H1 (cell line): ENCODE measurements at regions not wholly inside any gene's neighbourhood (a gene's known extent, or its start where the extent isn't known, plus 50 kb on each side); places are given as distances from the start of the nearest gene placed in this dataset.

ENCODE experiments used
- CTCF ChIA-PET: fragments of 300-600 bp; sonication (Branson Sonifier 250); formaldehyde crosslinking; loops from one replicate; lab custom pipeline; 2021; ENCODE audit not compliant: partially characterized antibody; lab: Charles Lee
- POLR2A ChIA-PET: fragments of 300-600 bp; sonication (Branson Sonifier 250); formaldehyde crosslinking; loops from one replicate; lab custom pipeline; 2021; ENCODE audit warnings: inconsistent platforms; ENCODE audit not compliant: partially characterized antibody; lab: Charles Lee
- DNase-seq, 2 experiments: peaks; one replicate each; pipeline versions ENCODE4 v3.0.0 to v3.0.0-alpha.2; 2010 to 2022; ENCODE audit warnings: low spot score in 2 of 2, low read depth in 1 of 2, mixed read lengths in 1 of 2
- FAIRE-seq: peaks from 2 replicates; lab custom pipeline; 2011; peaks lifted over from hg19 to GRCh38; lab: Jason Lieb, UNC
- H2AFZ ChIP-seq: 2 replicates; pipeline ENCODE4 v1.8.1; 2012; ENCODE audit warnings: low read length, inconsistent platforms
- H2AK5ac ChIP-seq: 2 replicates; pipeline ENCODE4 v1.6.1; 2013; ENCODE audit warnings: low read depth, low read length
- H2BK120ac ChIP-seq: replicated peaks from 2 replicates; pipeline ENCODE3; 2013; ENCODE audit warnings: low read depth, low read length, inconsistent platforms
- H2BK12ac ChIP-seq: 2 replicates; pipeline ENCODE4 v1.6.1; 2013; ENCODE audit warnings: low read depth, low read length
- H2BK15ac ChIP-seq: 2 replicates; pipeline ENCODE4 v1.6.1; 2013; ENCODE audit warnings: low read length
- H2BK20ac ChIP-seq: 2 replicates; pipeline ENCODE4 v1.6.1; 2013; ENCODE audit warnings: low read length
- H2BK5ac ChIP-seq: 2 replicates; pipeline ENCODE4 v1.6.1; 2013; ENCODE audit warnings: low read depth, low read length
- H3K14ac ChIP-seq: 2 replicates; pipeline ENCODE4 v1.6.1; 2013; ENCODE audit warnings: inconsistent platforms; ENCODE audit not compliant: insufficient read length
- H3K18ac ChIP-seq: 2 replicates; pipeline ENCODE4 v1.6.1; 2013; ENCODE audit warnings: low read length; ENCODE audit errors: extremely low read depth
- H3K23ac ChIP-seq: 2 replicates; pipeline ENCODE4 v1.6.1; 2013; ENCODE audit warnings: inconsistent platforms; ENCODE audit not compliant: insufficient read length
- H3K23me2 ChIP-seq: 2 replicates; pipeline ENCODE4 v1.6.1; 2013; ENCODE audit warnings: low read depth, low read length
- H3K27ac ChIP-seq: 2 replicates; pipeline ENCODE4 v1.6.1; 2011; ENCODE audit warnings: low read depth, low read length, inconsistent platforms
- H3K27me3 ChIP-seq, 4 experiments: replicated peaks in 1 of 4; 1 replicate in 1 of 4; 2 replicates in 3 of 4; pipeline versions ENCODE4 v1.6.1 to v1.8.1; 2011 to 2013; ENCODE audit warnings: low read length in 3 of 4, mild to moderate bottlenecking in 3 of 4, inconsistent platforms in 2 of 4, mixed read lengths in 2 of 4, moderate library complexity in 1 of 4; ENCODE audit not compliant: control insufficient read depth in 3 of 4, insufficient read depth in 3 of 4; ENCODE audit errors: extremely low read depth in 1 of 4
- H3K36me3 ChIP-seq, 4 experiments: 2 replicates each; pipeline versions ENCODE4 v1.6.1 to v1.8.1; 2011 to 2013; ENCODE audit warnings: mild to moderate bottlenecking in 4 of 4, low read length in 3 of 4, moderate library complexity in 2 of 4, control low read depth in 1 of 4, inconsistent platforms in 1 of 4; ENCODE audit not compliant: insufficient read depth in 4 of 4, control insufficient read depth in 2 of 4
- H3K4ac ChIP-seq: replicated peaks from 2 replicates; pipeline ENCODE3; 2013; ENCODE audit warnings: low read length, low read depth, mixed read lengths, inconsistent platforms; ENCODE audit not compliant: insufficient read length
- H3K4me1 ChIP-seq, 4 experiments: replicated peaks in 1 of 4; 1 replicate in 1 of 4; 2 replicates in 3 of 4; pipeline versions ENCODE4 v1.6.1 to v1.8.1; 2011 to 2013; ENCODE audit warnings: low read length in 3 of 4, inconsistent platforms in 2 of 4, mixed read lengths in 1 of 4; ENCODE audit not compliant: insufficient read depth in 4 of 4, control insufficient read depth in 3 of 4
- H3K4me2 ChIP-seq, 2 experiments: 2 replicates each; pipeline versions ENCODE4 v1.6.1 to v1.8.1; 2011 to 2013; ENCODE audit warnings: low read depth in 2 of 2, low read length in 2 of 2, control low read depth in 1 of 2, inconsistent platforms in 1 of 2, mild to moderate bottlenecking in 1 of 2; ENCODE audit not compliant: insufficient read depth in 1 of 2
- H3K4me3 ChIP-seq, 4 experiments: fragments of 200-600, 300-600 bp in 1 of 4; sonication (generic), shearing (Covaris generic), sonication (Bioruptor Twin) in 1 of 4; 2 replicates each; pipeline versions ENCODE4 v1.5.1 to v1.8.1; 2011 to 2016; ENCODE audit warnings: low read length in 4 of 4, low read depth in 3 of 4, control low read depth in 2 of 4, inconsistent platforms in 2 of 4, mild to moderate bottlenecking in 2 of 4, mixed read lengths in 1 of 4, moderate library complexity in 1 of 4; ENCODE audit not compliant: insufficient read depth in 2 of 4; ENCODE audit errors: extremely low read depth in 1 of 4
- H3K56ac ChIP-seq: replicated peaks from 2 replicates; pipeline ENCODE3; 2013; ENCODE audit warnings: low read depth, mild to moderate bottlenecking, mixed read lengths, low read length, inconsistent platforms; ENCODE audit not compliant: insufficient read length
- H3K79me1 ChIP-seq: 2 replicates; pipeline ENCODE4 v1.6.1; 2013; ENCODE audit warnings: low read depth, low read length, control low read depth
- H3K79me2 ChIP-seq, 2 experiments: 2 replicates each; pipeline versions ENCODE4 v1.6.1 to v1.8.1; 2012 to 2013; ENCODE audit warnings: low read length in 2 of 2, mild to moderate bottlenecking in 2 of 2, inconsistent platforms in 1 of 2; ENCODE audit not compliant: insufficient read depth in 2 of 2, control insufficient read depth in 1 of 2
- H3K9ac ChIP-seq, 4 experiments: replicated peaks in 1 of 4; 1 replicate in 1 of 4; 2 replicates in 3 of 4; pipeline versions ENCODE4 v1.6.1 to v1.8.1; 2011 to 2013; ENCODE audit warnings: low read depth in 3 of 4, low read length in 3 of 4, control low read depth in 2 of 4, mild to moderate bottlenecking in 2 of 4, moderate library complexity in 2 of 4, inconsistent platforms in 1 of 4; ENCODE audit errors: extremely low read depth in 1 of 4
- H3K9me3 ChIP-seq, 2 experiments: 2 replicates each; pipeline versions ENCODE4 v1.6.1 to v1.8.1; 2012 to 2013; ENCODE audit warnings: mild to moderate bottlenecking in 2 of 2, moderate library complexity in 2 of 2, control low read depth in 1 of 2, inconsistent platforms in 1 of 2, low read depth in 1 of 2, low read length in 1 of 2, mixed read lengths in 1 of 2; ENCODE audit not compliant: insufficient read depth in 2 of 2
- H4K20me1 ChIP-seq, 2 experiments: replicated peaks in 1 of 2; 2 replicates each; pipeline versions ENCODE3 to v1.8.1; 2011 to 2013; ENCODE audit warnings: inconsistent platforms in 2 of 2, low read length in 2 of 2, mild to moderate bottlenecking in 1 of 2; ENCODE audit not compliant: insufficient read depth in 2 of 2, control insufficient read depth in 1 of 2
- H4K5ac ChIP-seq: 2 replicates; pipeline ENCODE4 v1.6.1; 2013; ENCODE audit warnings: low read length, low read depth, mixed read lengths, inconsistent platforms; ENCODE audit not compliant: insufficient read length
- H4K8ac ChIP-seq: 2 replicates; pipeline ENCODE4 v1.8.0; 2013; ENCODE audit warnings: mild to moderate bottlenecking, moderate library complexity, low read length, inconsistent platforms; ENCODE audit not compliant: insufficient read depth; ENCODE audit errors: extremely low read depth
- H4K91ac ChIP-seq: replicated peaks from 2 replicates; pipeline ENCODE3; 2013; ENCODE audit warnings: low read length, mixed read lengths, inconsistent platforms; ENCODE audit not compliant: insufficient read length
- ATF2 ChIP-seq: IDR thresholded peaks from 2 replicates; pipeline ENCODE4 v1.6.1; 2012; ENCODE audit warnings: low read length, inconsistent platforms
- CREB1 ChIP-seq: IDR thresholded peaks from 2 replicates; pipeline ENCODE4 v1.6.1; 2012; ENCODE audit warnings: inconsistent platforms
- E2F6 ChIP-seq: IDR thresholded peaks from 2 replicates; pipeline ENCODE4 v1.6.1; 2012; ENCODE audit warnings: inconsistent platforms
- EGR1 ChIP-seq: IDR thresholded peaks from 2 replicates; pipeline ENCODE4 v1.6.1; 2011; ENCODE audit warnings: low read depth, low read length, borderline replicate concordance
- GTF2F1 ChIP-seq: IDR thresholded peaks from 2 replicates; pipeline ENCODE4 v1.6.1; 2012; ENCODE audit warnings: low read depth, low read length, improper control_type of control experiment, borderline replicate concordance
- JUND ChIP-seq: IDR thresholded peaks from 2 replicates; pipeline ENCODE4 v1.6.1; 2011; ENCODE audit warnings: mild to moderate bottlenecking, improper control_type of control experiment, low read length
- MAFK ChIP-seq: IDR thresholded peaks from 2 replicates; pipeline ENCODE4 v1.6.1; 2012; ENCODE audit warnings: low read depth, mild to moderate bottlenecking, improper control_type of control experiment, low read length
- MAX ChIP-seq: IDR thresholded peaks from 2 replicates; pipeline ENCODE4 v1.6.1; 2012; ENCODE audit warnings: inconsistent platforms
- SP2 ChIP-seq: IDR thresholded peaks from 2 replicates; pipeline ENCODE4 v1.6.1; 2012; ENCODE audit warnings: mild to moderate bottlenecking, low read length, inconsistent platforms
- WGBS, 2 experiments: shearing (Covaris generic) in 1 of 2; methylation state at CpG; one replicate each; pipeline versions ENCODE4 v1.1.6 to v1.1.7; 2013 to 2015; ENCODE audit warnings: low lambda C conversion rate in 2 of 2, mixed read lengths in 2 of 2, inconsistent platforms in 1 of 2, low coverage in 1 of 2, missing lambda C conversion rate in 1 of 2; ENCODE audit not compliant: insufficient replicate concordance in 2 of 2, insufficient coverage in 1 of 2, insufficient read length in 1 of 2; ENCODE audit errors: extremely low coverage in 1 of 2, missing lambda C conversion rate in 1 of 2; 5-methylcytosine and 5-hydroxymethylcytosine counted together

- Histone ChIP-seq H3K4ac (no peak overlapping the region), H3K27me3 (no peaks in the 10 kb centered on the region), H3K27ac (no peak overlapping the region), H2BK120ac (no peak overlapping the region), H3K18ac (no peak overlapping the region), H2AFZ (no peak overlapping the region), H2AK5ac (no peak overlapping the region), H3K4me2 (no peak overlapping the region), H3K79me2 (no peaks in the 10 kb centered on the region), H3K23ac (no peak overlapping the region), H3K4me1 (no peaks in the 10 kb centered on the region), H2BK12ac (no peak overlapping the region), H2BK20ac (no peak overlapping the region), H3K56ac (no peak overlapping the region), H3K9ac (no peak overlapping the region), H4K5ac (no peak overlapping the region), H3K9me3 (no peaks in the 10 kb centered on the region; a peak in 1 of 4 replicates), H4K20me1 (no peaks in the 10 kb centered on the region), H3K79me1 (no peaks in the 10 kb centered on the region), H2BK15ac (no peak overlapping the region), H4K91ac (no peak overlapping the region), H4K8ac (no peak overlapping the region), H3K36me3 (no peaks in the 10 kb centered on the region), H3K14ac (no peak overlapping the region), H2BK5ac (no peak overlapping the region), H3K4me3 (no peak overlapping the region), H3K23me2 (no peaks in the 10 kb centered on the region)
- ChIA-PET POLR2A (no interaction called here), CTCF (no interaction called here)
- 90% methylated on average over 3 of the region's 3 CpGs; no CpG with 5 or more reads in 1 of the 2 experiments for WGBS, 2 experiments
- no peak for DNase-seq
- TF ChIP-seq GTF2F1, result no peak
- TF ChIP-seq MAX, result no peak
- no peak for TF ChIP-seq ATF2
- TF ChIP-seq SP2, result no peak
- no peak for TF ChIP-seq EGR1
- no peak for TF ChIP-seq CREB1
- TF ChIP-seq MAFK, result no peak
- TF ChIP-seq E2F6, result no peak
- TF ChIP-seq JUND, result no peak
- FAIRE-seq, result no peak
Observed at GRCh38 chr5:67897980-67898379, 317.6 kb upstream of the PIK3R1 start.
